Astrocyte of the spinal cord (primary cell): ENCODE measurements at regions not wholly inside any gene's neighbourhood (a gene's known extent, or its start where the extent isn't known, plus 50 kb on each side); places are given as distances from the start of the nearest gene placed in this dataset.
"Not testable (repeated sequence)": the region's sequence is repeated elsewhere in the genome, so short reads cannot be mapped to it uniquely, and the experiment has no call there.

Experiments
- DNase-seq: peaks from one replicate; pipeline ENCODE4 v3.0.0; 2011; ENCODE audit warnings: low read depth, low spot score
- H3K4me3 ChIP-seq: 2 replicates; pipeline ENCODE4 v1.5.1; 2011; ENCODE audit warnings: low read depth, mild to moderate bottlenecking, low read length, moderate library complexity
- CTCF ChIP-seq: IDR thresholded peaks from 2 replicates; pipeline ENCODE4 v1.5.1; 2012; ENCODE audit warnings: low read depth, mild to moderate bottlenecking, low read length, inconsistent platforms
- in situ Hi-C: cut with HindIII; loops from 2 replicates; pipeline ENCODE4 v1.10.0; 2017; ENCODE audit warnings: low sequenced_read_pairs

DNA sequence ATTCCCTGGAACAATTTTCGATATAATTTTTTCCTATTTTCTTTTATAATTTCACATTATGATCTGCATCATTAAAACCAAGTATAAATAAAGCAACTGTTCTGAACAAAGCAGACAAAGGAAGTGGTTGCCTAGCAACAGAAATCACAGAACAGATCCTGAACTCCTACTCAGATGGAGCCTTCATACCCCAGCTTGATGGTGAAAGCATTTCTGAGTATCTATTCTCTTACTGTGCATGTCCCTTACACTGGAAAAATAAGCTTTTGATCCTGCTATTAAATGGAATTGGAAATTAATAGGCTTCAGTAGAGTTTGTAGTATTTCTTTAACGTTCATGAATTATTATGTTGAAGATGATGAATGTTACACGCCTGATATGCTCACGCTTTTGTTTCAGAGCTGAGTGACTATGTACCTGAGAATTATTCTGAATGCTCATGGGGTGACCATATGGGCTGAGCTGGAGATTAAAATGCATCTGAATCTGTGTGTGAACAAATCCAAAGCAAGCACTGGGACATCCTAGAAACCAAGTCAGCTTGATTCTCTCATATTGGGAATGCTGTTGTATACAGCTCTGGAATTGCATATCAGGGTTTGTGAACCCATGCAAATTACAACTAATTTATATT, 254.0 kb downstream of the KCNJ3 start:
- in situ Hi-C loops: no loop called here
- H3K4me3 ChIP-seq: no peak overlapping the region
- no peak for DNase-seq
- TF ChIP-seq CTCF: no peak

DNA sequence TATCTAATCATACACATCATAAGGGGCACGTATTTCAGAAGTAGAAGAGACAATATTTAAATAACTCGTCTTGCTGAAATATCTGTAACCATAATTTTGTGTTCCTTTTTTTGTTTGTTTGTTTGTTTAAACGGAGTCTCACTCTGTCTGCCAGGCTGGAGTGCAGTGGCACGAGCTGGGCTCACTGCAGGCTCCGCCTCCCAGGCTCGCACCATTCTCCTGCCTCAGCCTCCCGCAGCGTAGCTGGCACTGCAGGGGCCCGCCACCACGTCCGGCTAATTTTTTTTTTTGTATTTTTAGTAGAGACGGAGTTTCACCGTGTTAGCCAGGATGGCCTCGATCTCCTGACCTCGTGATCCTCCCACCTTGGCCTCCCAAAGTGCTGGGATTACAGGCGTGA, 248.9 kb downstream of the KCNJ3 start:
- H3K4me3 ChIP-seq, DNase-seq, in situ Hi-C loops: not testable (repeated sequence)

GRCh38 chr2:154945984-154946383, 247.5 kb downstream of the KCNJ3 start:
- H3K4me3 ChIP-seq: no peak overlapping the region
- in situ Hi-C loops: no loop called here
- DNase-seq: no peak
- TF ChIP-seq CTCF: no peak

GRCh38 chr2:154941379-154941778, 242.9 kb downstream of the KCNJ3 start:
- TF ChIP-seq CTCF: no peak
- in situ Hi-C loops: no loop called here
- DNase-seq: no peak

GRCh38 chr2:154934213-154934612, 235.7 kb downstream of the KCNJ3 start:
- DNase-seq: no peak
- no peak overlapping the region for H3K4me3 ChIP-seq
- in situ Hi-C loops: no loop called here
- no peak for TF ChIP-seq CTCF

More at GRCh38 chr2:154941379-154941778, 242.9 kb downstream of the KCNJ3 start:
- H3K4me3 ChIP-seq: no peak overlapping the region

DNA sequence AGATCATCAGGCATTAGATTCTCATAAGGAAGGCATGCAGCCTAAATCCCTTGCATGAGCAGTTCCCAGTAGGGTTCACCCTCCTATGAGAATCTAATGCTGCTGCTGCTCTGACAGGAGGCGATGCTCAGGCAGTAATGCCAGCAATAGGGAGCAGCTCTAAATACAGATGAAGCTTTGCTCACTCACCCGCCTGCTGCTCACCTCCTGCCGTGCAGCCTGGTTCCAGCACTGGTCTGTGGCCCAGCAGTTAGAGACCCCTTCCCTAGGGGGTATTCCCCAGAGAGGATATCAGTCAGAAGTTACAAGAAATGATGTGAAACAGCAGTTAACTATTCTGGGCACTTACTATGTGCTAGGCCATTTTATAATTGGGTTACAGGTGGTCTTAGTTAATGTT, 226.0 kb downstream of the KCNJ3 start:
- no peak for DNase-seq
- TF ChIP-seq CTCF: no peak
- in situ Hi-C loops: no loop called here
- no peak overlapping the region for H3K4me3 ChIP-seq

- in situ Hi-C loops: no loop called here
- H3K4me3 ChIP-seq: no peak overlapping the region
- DNase-seq: no peak
- no peak for TF ChIP-seq CTCF
These were observed 216.1 kb downstream of the KCNJ3 start for GRCh38 chr2:154914561-154914960.
